ENCODE measurements at regions not wholly inside any gene's neighbourhood (a gene's known extent, or its start where the extent isn't known, plus 50 kb on each side); places are given as distances from the start of the nearest gene placed in this dataset.

- DNase-seq = no peak
These were observed 311.8 kb downstream of the PTPRU start for GRCh38 chr1:29548091-29548490.

GRCh38 chr1:29547300-29547699 is 311.0 kb downstream of the PTPRU start:
- DNase-seq = no peak

- no peak for DNase-seq
These were observed 310.2 kb downstream of the PTPRU start for GRCh38 chr1:29546496-29546895.

GRCh38 chr1:29544406-29544805 is 308.1 kb downstream of the PTPRU start:
- no peak for DNase-seq

- no peak for DNase-seq
These were observed 307.3 kb downstream of the PTPRU start for GRCh38 chr1:29543586-29543985.

GRCh38 chr1:29542548-29542947 is 306.2 kb downstream of the PTPRU start:
- DNase-seq = no peak

GRCh38 chr1:29541631-29542030 is 305.3 kb downstream of the PTPRU start:
- no peak for DNase-seq

GRCh38 chr1:29540801-29541357 is 304.6 kb downstream of the PTPRU start:
- DNase-seq = no peak

- no peak for DNase-seq
These were observed 303.6 kb downstream of the PTPRU start for GRCh38 chr1:29539971-29540370.

- no peak for DNase-seq
These were observed 302.3 kb downstream of the PTPRU start for GRCh38 chr1:29538586-29538985.

- no peak for DNase-seq
These were observed 296.4 kb downstream of the PTPRU start for GRCh38 chr1:29532751-29533150.

GRCh38 chr1:29532285-29532684 is 296.0 kb downstream of the PTPRU start:
- DNase-seq = no peak

- no peak for DNase-seq
These were observed 295.3 kb downstream of the PTPRU start for GRCh38 chr1:29531596-29531995.

GRCh38 chr1:29529677-29530278 is 293.5 kb downstream of the PTPRU start:
- no peak for DNase-seq

- no peak for DNase-seq
These were observed 291.1 kb downstream of the PTPRU start for GRCh38 chr1:29527314-29528004.

- DNase-seq = no peak
These were observed 289.6 kb downstream of the PTPRU start for GRCh38 chr1:29525941-29526340.

- DNase-seq = no peak
These were observed 288.2 kb downstream of the PTPRU start for GRCh38 chr1:29524285-29525065.

- DNase-seq = no peak
These were observed 287.3 kb downstream of the PTPRU start for GRCh38 chr1:29523576-29523975.

GRCh38 chr1:29523136-29523535 is 286.8 kb downstream of the PTPRU start:
- no peak for DNase-seq

GRCh38 chr1:29521811-29522580 is 285.7 kb downstream of the PTPRU start:
- no peak for DNase-seq

- DNase-seq = no peak
These were observed 285.1 kb downstream of the PTPRU start for GRCh38 chr1:29521438-29521715.

- DNase-seq = no peak
These were observed 284.5 kb downstream of the PTPRU start for GRCh38 chr1:29520571-29521437.
